ENCODE measurements at regions not wholly inside any gene's neighbourhood (a gene's known extent, or its start where the extent isn't known, plus 50 kb on each side); places are given as distances from the start of the nearest gene placed in this dataset.

DNA sequence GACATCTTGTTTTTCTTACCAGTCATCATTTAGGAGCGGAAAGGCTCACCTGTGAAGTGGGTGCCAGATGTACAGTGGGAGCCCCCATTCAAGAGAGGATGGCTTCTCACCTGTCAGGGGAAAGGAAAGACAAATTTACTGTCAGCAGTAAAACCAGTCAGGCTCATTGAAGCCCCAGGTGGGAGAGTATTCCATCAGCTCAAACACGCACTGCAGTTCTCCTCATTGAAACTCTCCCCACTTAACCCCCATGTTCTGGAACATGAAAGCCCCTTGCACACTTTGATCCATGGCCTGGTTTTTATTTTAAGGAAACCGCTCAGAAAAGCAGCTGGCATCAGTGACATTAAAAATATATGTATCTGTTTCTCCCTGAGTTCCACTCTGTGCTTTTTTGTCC, 401.1 kb upstream of the ZNF507 start:
- Histone ChIP-seq H3K4me1 (ENCODE audit: control insufficient read depth in 4 of 4, insufficient read depth in 4 of 4, low read length in 3 of 4) (no peaks in the 10 kb centered on the region), H3K36me3 (ENCODE audit: control insufficient read depth in 4 of 4, insufficient read depth in 3 of 4, low read depth in 1 of 4, low read length in 3 of 4) (no peaks in the 10 kb centered on the region), H3K4me3 (ENCODE audit: low read depth in 1 of 3, low read length in 3 of 3) (no peak overlapping the region), H3K27ac (ENCODE audit: low read depth in 1 of 2, low read length in 2 of 2) (no peak overlapping the region), H3K27me3 (ENCODE audit: control insufficient read depth in 4 of 4, insufficient read depth in 4 of 4, low read length in 3 of 4) (peaks cover 0 to 4% (median 0%) of the 10 kb centered on the region in 4 donors), H3K9me3 (ENCODE audit: control insufficient read depth in 4 of 4, low read length in 3 of 4) (peaks cover 0 to 5% (median 0%) of the 10 kb centered on the region in 4 donors), H3K9ac (ENCODE audit: low read depth in 1 of 2, low read length in 2 of 2) (no peak overlapping the region)
- DNase-seq (ENCODE audit: low spot score), result no peak
- WGBS, result 81% methylated on average over 3 of the region's 3 CpGs
- TF ChIP-seq HNF4G (IDR thresholded peaks at IDR 0.05) (no peak), YY1 (IDR thresholded peaks at IDR 0.05) (no peak), RAD21 (IDR thresholded peaks at IDR 0.05) (no peak), JUND (IDR thresholded peaks at IDR 0.05) (no peak), RXRA (IDR thresholded peaks at IDR 0.05) (no peak), HNF4A (conservative IDR thresholded peaks at IDR 0.05) (no peak), NR2F2 (IDR thresholded peaks at IDR 0.05) (no peak), TAF1 (conservative IDR thresholded peaks at IDR 0.05) (no peak), FOXA2 (IDR thresholded peaks at IDR 0.05) (no peak), SP1 (IDR thresholded peaks at IDR 0.05) (no peak), FOXA1 (IDR thresholded peaks at IDR 0.05) (no peak), GABPA (IDR thresholded peaks at IDR 0.05 in 1 of 2, conservative IDR thresholded peaks at IDR 0.05 in 1 of 2) (no peak)
- TF ChIP-seq, protein P1, sequence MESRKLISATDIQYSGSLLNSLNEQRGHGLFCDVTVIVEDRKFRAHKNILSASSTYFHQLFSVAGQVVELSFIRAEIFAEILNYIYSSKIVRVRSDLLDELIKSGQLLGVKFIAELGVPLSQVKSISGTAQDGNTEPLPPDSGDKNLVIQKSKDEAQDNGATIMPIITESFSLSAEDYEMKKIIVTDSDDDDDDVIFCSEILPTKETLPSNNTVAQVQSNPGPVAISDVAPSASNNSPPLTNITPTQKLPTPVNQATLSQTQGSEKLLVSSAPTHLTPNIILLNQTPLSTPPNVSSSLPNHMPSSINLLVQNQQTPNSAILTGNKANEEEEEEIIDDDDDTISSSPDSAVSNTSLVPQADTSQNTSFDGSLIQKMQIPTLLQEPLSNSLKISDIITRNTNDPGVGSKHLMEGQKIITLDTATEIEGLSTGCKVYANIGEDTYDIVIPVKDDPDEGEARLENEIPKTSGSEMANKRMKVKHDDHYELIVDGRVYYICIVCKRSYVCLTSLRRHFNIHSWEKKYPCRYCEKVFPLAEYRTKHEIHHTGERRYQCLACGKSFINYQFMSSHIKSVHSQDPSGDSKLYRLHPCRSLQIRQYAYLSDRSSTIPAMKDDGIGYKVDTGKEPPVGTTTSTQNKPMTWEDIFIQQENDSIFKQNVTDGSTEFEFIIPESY (IDR thresholded peaks at IDR 0.05), result no peak
- TF ChIP-seq, protein P2, sequence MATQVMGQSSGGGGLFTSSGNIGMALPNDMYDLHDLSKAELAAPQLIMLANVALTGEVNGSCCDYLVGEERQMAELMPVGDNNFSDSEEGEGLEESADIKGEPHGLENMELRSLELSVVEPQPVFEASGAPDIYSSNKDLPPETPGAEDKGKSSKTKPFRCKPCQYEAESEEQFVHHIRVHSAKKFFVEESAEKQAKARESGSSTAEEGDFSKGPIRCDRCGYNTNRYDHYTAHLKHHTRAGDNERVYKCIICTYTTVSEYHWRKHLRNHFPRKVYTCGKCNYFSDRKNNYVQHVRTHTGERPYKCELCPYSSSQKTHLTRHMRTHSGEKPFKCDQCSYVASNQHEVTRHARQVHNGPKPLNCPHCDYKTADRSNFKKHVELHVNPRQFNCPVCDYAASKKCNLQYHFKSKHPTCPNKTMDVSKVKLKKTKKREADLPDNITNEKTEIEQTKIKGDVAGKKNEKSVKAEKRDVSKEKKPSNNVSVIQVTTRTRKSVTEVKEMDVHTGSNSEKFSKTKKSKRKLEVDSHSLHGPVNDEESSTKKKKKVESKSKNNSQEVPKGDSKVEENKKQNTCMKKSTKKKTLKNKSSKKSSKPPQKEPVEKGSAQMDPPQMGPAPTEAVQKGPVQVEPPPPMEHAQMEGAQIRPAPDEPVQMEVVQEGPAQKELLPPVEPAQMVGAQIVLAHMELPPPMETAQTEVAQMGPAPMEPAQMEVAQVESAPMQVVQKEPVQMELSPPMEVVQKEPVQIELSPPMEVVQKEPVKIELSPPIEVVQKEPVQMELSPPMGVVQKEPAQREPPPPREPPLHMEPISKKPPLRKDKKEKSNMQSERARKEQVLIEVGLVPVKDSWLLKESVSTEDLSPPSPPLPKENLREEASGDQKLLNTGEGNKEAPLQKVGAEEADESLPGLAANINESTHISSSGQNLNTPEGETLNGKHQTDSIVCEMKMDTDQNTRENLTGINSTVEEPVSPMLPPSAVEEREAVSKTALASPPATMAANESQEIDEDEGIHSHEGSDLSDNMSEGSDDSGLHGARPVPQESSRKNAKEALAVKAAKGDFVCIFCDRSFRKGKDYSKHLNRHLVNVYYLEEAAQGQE (IDR thresholded peaks at IDR 0.05), result no peak
- TF ChIP-seq, protein P3, sequence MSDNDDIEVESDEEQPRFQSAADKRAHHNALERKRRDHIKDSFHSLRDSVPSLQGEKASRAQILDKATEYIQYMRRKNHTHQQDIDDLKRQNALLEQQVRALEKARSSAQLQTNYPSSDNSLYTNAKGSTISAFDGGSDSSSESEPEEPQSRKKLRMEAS (IDR thresholded peaks at IDR 0.05), result no peak
- TF ChIP-seq, protein P4, sequence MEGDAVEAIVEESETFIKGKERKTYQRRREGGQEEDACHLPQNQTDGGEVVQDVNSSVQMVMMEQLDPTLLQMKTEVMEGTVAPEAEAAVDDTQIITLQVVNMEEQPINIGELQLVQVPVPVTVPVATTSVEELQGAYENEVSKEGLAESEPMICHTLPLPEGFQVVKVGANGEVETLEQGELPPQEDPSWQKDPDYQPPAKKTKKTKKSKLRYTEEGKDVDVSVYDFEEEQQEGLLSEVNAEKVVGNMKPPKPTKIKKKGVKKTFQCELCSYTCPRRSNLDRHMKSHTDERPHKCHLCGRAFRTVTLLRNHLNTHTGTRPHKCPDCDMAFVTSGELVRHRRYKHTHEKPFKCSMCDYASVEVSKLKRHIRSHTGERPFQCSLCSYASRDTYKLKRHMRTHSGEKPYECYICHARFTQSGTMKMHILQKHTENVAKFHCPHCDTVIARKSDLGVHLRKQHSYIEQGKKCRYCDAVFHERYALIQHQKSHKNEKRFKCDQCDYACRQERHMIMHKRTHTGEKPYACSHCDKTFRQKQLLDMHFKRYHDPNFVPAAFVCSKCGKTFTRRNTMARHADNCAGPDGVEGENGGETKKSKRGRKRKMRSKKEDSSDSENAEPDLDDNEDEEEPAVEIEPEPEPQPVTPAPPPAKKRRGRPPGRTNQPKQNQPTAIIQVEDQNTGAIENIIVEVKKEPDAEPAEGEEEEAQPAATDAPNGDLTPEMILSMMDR (IDR thresholded peaks at IDR 0.05; ENCODE audit: low read depth, low read length, missing input control), result no peak
- TF ChIP-seq, protein P5, sequence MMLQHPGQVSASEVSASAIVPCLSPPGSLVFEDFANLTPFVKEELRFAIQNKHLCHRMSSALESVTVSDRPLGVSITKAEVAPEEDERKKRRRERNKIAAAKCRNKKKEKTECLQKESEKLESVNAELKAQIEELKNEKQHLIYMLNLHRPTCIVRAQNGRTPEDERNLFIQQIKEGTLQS (IDR thresholded peaks at IDR 0.05), result no peak

DNA sequence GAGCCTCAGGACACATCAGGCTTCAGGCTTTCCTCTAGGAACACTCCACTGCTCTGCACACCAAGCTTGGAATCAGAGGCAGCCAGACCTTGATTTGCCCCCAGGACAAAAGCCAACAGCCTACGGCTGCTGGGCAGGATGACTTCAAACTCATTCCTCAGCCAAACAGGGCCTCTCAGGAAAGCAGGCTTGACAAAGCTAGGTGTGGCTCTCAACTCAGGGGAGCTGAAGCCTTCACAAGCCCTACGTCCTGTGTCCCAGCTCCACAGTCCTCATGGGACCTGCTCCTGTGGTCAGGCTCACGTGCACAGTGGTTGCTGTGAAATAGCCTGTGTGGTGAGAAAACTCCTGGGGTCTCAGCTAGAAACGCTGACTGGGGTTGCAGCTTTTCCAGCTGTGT, 398.9 kb upstream of the ZNF507 start:
- no peaks in the 10 kb centered on the region for H3K4me1 ChIP-seq (ENCODE audit: control insufficient read depth in 4 of 4, insufficient read depth in 4 of 4, low read length in 3 of 4)
- WGBS, result 53% methylated on average over 4 of the region's 4 CpGs
- H3K27ac ChIP-seq (ENCODE audit: low read depth in 1 of 2, low read length in 2 of 2), result no peak overlapping the region
- no peak for DNase-seq (ENCODE audit: low spot score)
- H3K36me3 ChIP-seq (ENCODE audit: control insufficient read depth in 4 of 4, insufficient read depth in 3 of 4, low read depth in 1 of 4, low read length in 3 of 4), result no peaks in the 10 kb centered on the region
- H3K27me3 ChIP-seq (ENCODE audit: control insufficient read depth in 4 of 4, insufficient read depth in 4 of 4, low read length in 3 of 4), result peaks cover 0 to 4% (median 0%) of the 10 kb centered on the region in 4 donors
- H3K9ac ChIP-seq (ENCODE audit: low read depth in 1 of 2, low read length in 2 of 2), result no peak overlapping the region
- H3K9me3 ChIP-seq (ENCODE audit: control insufficient read depth in 4 of 4, low read length in 3 of 4), result peaks cover 0 to 2% (median 0%) of the 10 kb centered on the region in 4 donors
- H3K4me3 ChIP-seq (ENCODE audit: low read depth in 1 of 3, low read length in 3 of 3), result no peak overlapping the region
- TF ChIP-seq EGR1 (IDR thresholded peaks at IDR 0.05; ENCODE audit: low read depth in 2 of 2) (no peak), GABPA (IDR thresholded peaks at IDR 0.05 in 1 of 2, conservative IDR thresholded peaks at IDR 0.05 in 1 of 2) (no peak), RXRA (IDR thresholded peaks at IDR 0.05) (no peak), NR2F2 (IDR thresholded peaks at IDR 0.05) (no peak), FOXA2 (IDR thresholded peaks at IDR 0.05) (no peak), YY1 (IDR thresholded peaks at IDR 0.05) (no peak), SP1 (IDR thresholded peaks at IDR 0.05) (no peak), HNF4G (IDR thresholded peaks at IDR 0.05) (no peak), HNF4A (conservative IDR thresholded peaks at IDR 0.05) (no peak), TAF1 (conservative IDR thresholded peaks at IDR 0.05) (no peak)
- TF ChIP-seq, protein P3 (IDR thresholded peaks at IDR 0.05), result no peak
